K562 (cell line): ENCODE measurements at regions not wholly inside any gene's neighbourhood (a gene's known extent, or its start where the extent isn't known, plus 50 kb on each side); places are given as distances from the start of the nearest gene placed in this dataset.

Experiments used
- ATAC-seq: fragments of 200-7000 bp; cut with Tn5 transposase; 3 replicates; pipeline ENCODE4 v1.9.1; 2020; ENCODE audit warnings: moderate library complexity
- BruUV-seq: library from RNA; stranded (reverse); fragments of 400-500 nt; replicated peaks from 2 replicates; lab custom pipeline; 2021; lab: Mats Ljungman, UMichigan
- CTCF ChIA-PET: fragments of 300-600 bp; formaldehyde crosslinking; extraction: SDS; loops from one replicate; lab custom pipeline; 2021; ENCODE audit warnings: low intra/inter-chr PET ratio; lab: Yijun Ruan, JAX
- POLR2A ChIA-PET: fragments of 300-600, 350-650 bp; sonication (Branson Sonifier 250); formaldehyde crosslinking; extraction: SDS; loops from one replicate; lab custom pipeline; 2021; ENCODE audit warnings: antibody characterized with exemption, inconsistent platforms; lab: Yijun Ruan, JAX
- DNase-seq, 4 experiments: peaks; one replicate each; pipeline versions ENCODE4 v3.0.0 to v3.0.0-alpha.2; 2011 to 2018; ENCODE audit warnings: low spot score in 3 of 4, mixed read lengths in 3 of 4; ENCODE audit errors: extremely low read depth in 1 of 4
- FAIRE-seq: peaks from 2 replicates; lab custom pipeline; 2011; peaks lifted over from hg19 to GRCh38; lab: Jason Lieb, UNC
- H2AFZ ChIP-seq: 2 replicates; pipeline ENCODE4 v1.6.0; 2011; ENCODE audit warnings: low read depth, low read length, control low read depth, inconsistent platforms
- H3K27ac ChIP-seq: fragments of 200-600 bp; 3 replicates; pipeline ENCODE4 v1.8.0; 2011; ENCODE audit warnings: low read depth, mild to moderate bottlenecking, control low read depth, inconsistent platforms, low read length, moderate library complexity, mixed read lengths; ENCODE audit errors: extremely low read depth
- H3K27me3 ChIP-seq, 2 experiments: fragments of 300-600 bp in 1 of 2; 2 replicates in 1 of 2; 3 replicates in 1 of 2; pipeline versions ENCODE4 v1.6.0 to v1.8.0; 2011; ENCODE audit warnings: inconsistent platforms in 2 of 2, low read length in 2 of 2, mild to moderate bottlenecking in 1 of 2, mixed read lengths in 1 of 2, moderate library complexity in 1 of 2; ENCODE audit not compliant: control insufficient read depth in 2 of 2, insufficient read depth in 2 of 2
- H3K36me3 ChIP-seq: fragments of 300-600 bp; 3 replicates; pipeline ENCODE4 v1.8.0; 2011; ENCODE audit warnings: mild to moderate bottlenecking, low read length, inconsistent platforms; ENCODE audit not compliant: control insufficient read depth, insufficient read depth
- H3K4me1 ChIP-seq, 2 experiments: fragments of 200-600 bp in 1 of 2; replicated peaks in 1 of 2; 2 replicates in 1 of 2; 3 replicates in 1 of 2; pipeline versions ENCODE4 v1.5.1 to v1.8.0; 2011; ENCODE audit warnings: inconsistent platforms in 2 of 2, low read length in 2 of 2, mild to moderate bottlenecking in 1 of 2, mixed read lengths in 1 of 2, moderate library complexity in 1 of 2; ENCODE audit not compliant: control insufficient read depth in 2 of 2, insufficient read depth in 2 of 2
- H3K4me2 ChIP-seq: 2 replicates; pipeline ENCODE4 v1.6.1; 2011; ENCODE audit warnings: low read length, control low read depth, inconsistent platforms, mixed read lengths; ENCODE audit not compliant: insufficient read depth
- H3K4me3 ChIP-seq: fragments of 200-600 bp; sonication (generic), shearing (Covaris generic); 2 replicates; pipeline ENCODE4 v1.5.1; 2016; ENCODE audit warnings: control low read depth, inconsistent platforms
- H3K79me2 ChIP-seq: fragments of 200-600 bp; 3 replicates; pipeline ENCODE4 v1.8.0; 2011; ENCODE audit warnings: low read length, inconsistent platforms; ENCODE audit not compliant: control insufficient read depth, insufficient read depth
- H3K9ac ChIP-seq, 2 experiments: 2 replicates each; pipeline versions ENCODE4 v1.6.0 to v1.6.1; 2011; ENCODE audit warnings: low read depth in 2 of 2, low read length in 2 of 2, control low read depth in 1 of 2, inconsistent platforms in 1 of 2, mild to moderate bottlenecking in 1 of 2, mixed read lengths in 1 of 2; ENCODE audit not compliant: insufficient read depth in 1 of 2
- H3K9me1 ChIP-seq: one replicate; pipeline ENCODE4 v1.6.0; 2011; ENCODE audit warnings: inconsistent platforms, mild to moderate bottlenecking, low read length, moderate library complexity; ENCODE audit not compliant: control insufficient read depth, insufficient read depth
- H3K9me3 ChIP-seq: replicated peaks from 2 replicates; pipeline ENCODE4 v1.5.1; 2011; ENCODE audit warnings: low read depth, low read length, inconsistent platforms; ENCODE audit not compliant: control insufficient read depth, insufficient read depth
- H4K20me1 ChIP-seq: replicated peaks from 2 replicates; pipeline ENCODE4 v1.6.1; 2011; ENCODE audit warnings: low read length, inconsistent platforms, mixed read lengths; ENCODE audit not compliant: control insufficient read depth, insufficient read depth
- ADNP ChIP-seq: fragments of 200-800 bp; sonication (Bioruptor generic); IDR thresholded peaks from 2 replicates; pipeline ENCODE4 v1.6.1; 2016; ENCODE audit warnings: missing genetic modification characterization, missing compliant biosample characterization
- E2F5 ChIP-seq: sonication (generic); formaldehyde crosslinking; IDR thresholded peaks from 2 replicates; pipeline ENCODE4 v1.8.0; 2022; ENCODE audit warnings: mild to moderate bottlenecking, missing genetic modification reagents
- ETV5 ChIP-seq: sonication (generic); formaldehyde crosslinking; IDR thresholded peaks from 2 replicates; pipeline ENCODE4 v1.4.0; 2020; ENCODE audit warnings: low read depth, mild to moderate bottlenecking, missing genetic modification reagents
- FOXJ2 ChIP-seq: fragments of 200-800 bp; sonication (Bioruptor generic); IDR thresholded peaks from 2 replicates; pipeline ENCODE4 v1.6.1; 2016; ENCODE audit warnings: missing genetic modification characterization, missing compliant biosample characterization
- MEF2A ChIP-seq: IDR thresholded peaks from 2 replicates; pipeline ENCODE4 v1.6.1; 2011; ENCODE audit warnings: low read depth, mild to moderate bottlenecking, low read length, moderate library complexity; ENCODE audit not compliant: control insufficient read depth
- OTX1 ChIP-seq: fragments of 450-650 bp; formaldehyde crosslinking; IDR thresholded peaks from 2 replicates; pipeline ENCODE4 v1.4.0; 2022; ENCODE audit warnings: mild to moderate bottlenecking
- POLR2AphosphoS5 ChIP-seq: IDR thresholded peaks from 2 replicates; pipeline ENCODE4 v1.6.1; 2011; ENCODE audit warnings: mild to moderate bottlenecking, low read depth, low read length, moderate library complexity; ENCODE audit not compliant: control insufficient read depth, insufficient read depth
- POLR2B ChIP-seq: fragments of 450-650 bp; IDR thresholded peaks from 2 replicates; pipeline ENCODE4 v1.6.1; 2018; ENCODE audit warnings: low read depth; ENCODE audit not compliant: partially characterized antibody
- RBM39 ChIP-seq: fragments of 200-400 bp; formaldehyde crosslinking; optimal IDR thresholded peaks from 2 replicates; pipeline ENCODE3; 2018; ENCODE audit warnings: low read depth, low read length
- TRIM28 ChIP-seq: fragments of 450-650 bp; IDR thresholded peaks from 2 replicates; pipeline ENCODE4 v1.6.1; 2017
- WHSC1 ChIP-seq: IDR thresholded peaks from one replicate; pipeline ENCODE4 v1.6.1; 2012; ENCODE audit warnings: low read length, control low read depth, inconsistent platforms
- ZFP30 ChIP-seq: fragments of 250-450 bp; sonication (Bioruptor Pico); IDR thresholded peaks from 2 replicates; pipeline ENCODE4 v1.8.0; 2022; ENCODE audit warnings: moderate library complexity, mild to moderate bottlenecking, inconsistent platforms, borderline replicate concordance
- ZNF561 ChIP-seq: fragments of 450-650 bp; formaldehyde crosslinking; conservative IDR thresholded peaks from 2 replicates; pipeline ENCODE4 v1.4.0; 2020; ENCODE audit warnings: mild to moderate bottlenecking, moderate library complexity
- in situ Hi-C: fragments of 300-500 bp; cut with MboI; formaldehyde crosslinking; loops from 4 replicates; pipeline ENCODE4 v1.15.0; 2018; ENCODE audit warnings: inconsistent platforms, mixed read lengths
- intact Hi-C: fragments of 100-400 bp; cut with micrococcal nuclease; formaldehyde crosslinking; loops from 2 replicates; pipeline ENCODE4 v1.14.2; 2022

GRCh38 chr4:66569228-66569627 lies 898.9 kb upstream of the EPHA5 start:
- ATAC-seq = no peak
- TF ChIP-seq ETV5 (CRISPR knock-in tag) (no peak), ZFP30 (CRISPR knock-in tag) (no peak), POLR2AphosphoS5 (no peak), MEF2A (no peak), ZNF561 (CRISPR knock-in tag) (no peak), E2F5 (no peak), POLR2B (no peak), FOXJ2 (no peak), TRIM28 (no peak), OTX1 (CRISPR knock-in tag) (no peak), ADNP (no peak), RBM39 (no peak), WHSC1 (no peak)
- TF ChIP-seq, all 486 proteins: peak for 0
- no peak overlapping the region for H3K4me3 ChIP-seq
- intact Hi-C loops = no loop called here
- no peaks in the 10 kb centered on the region for H3K9me1 ChIP-seq
- ChIA-PET CTCF (no interaction called here), POLR2A (no interaction called here)
- no peaks in the 10 kb centered on the region for H3K27me3 ChIP-seq
- no peaks in the 10 kb centered on the region for H3K36me3 ChIP-seq
- H4K20me1 ChIP-seq = no peaks in the 10 kb centered on the region
- no peak overlapping the region for H3K9ac ChIP-seq
- no peak overlapping the region for H3K27ac ChIP-seq
- no peaks in the 10 kb centered on the region for H3K9me3 ChIP-seq
- in situ Hi-C loops = no loop called here
- H3K79me2 ChIP-seq = no peaks in the 10 kb centered on the region
- BruUV-seq = no TSS peak
- no peak overlapping the region for H3K4me2 ChIP-seq
- H3K4me1 ChIP-seq = no peaks in the 10 kb centered on the region
- no peak for FAIRE-seq
- DNase-seq = no peak
- H2AFZ ChIP-seq = no peak overlapping the region
